GM12801 (cell line): ENCODE measurements at regions not wholly inside any gene's neighbourhood (a gene's known extent, or its start where the extent isn't known, plus 50 kb on each side); places are given as distances from the start of the nearest gene placed in this dataset.

Experiments used
- CTCF ChIP-seq: IDR thresholded peaks from one replicate; pipeline ENCODE4 v1.5.1; 2011; ENCODE audit warnings: control low read depth; ENCODE audit not compliant: insufficient read length; ENCODE audit errors: extremely low read depth

- no peak for TF ChIP-seq CTCF
These were observed 56.5 kb upstream of the IER3 start for GRCh38 chr6:30800871-30801270.

- TF ChIP-seq CTCF, result no peak
These were observed 54.9 kb upstream of the IER3 start for GRCh38 chr6:30799210-30799609.

- TF ChIP-seq CTCF, result no peak
These were observed 54.1 kb upstream of the IER3 start for GRCh38 chr6:30798494-30798893.

- no peak for TF ChIP-seq CTCF
These were observed 51.4 kb upstream of the IER3 start for GRCh38 chr6:30795549-30796293.
